Activated CD4-positive, CD25-positive, alpha-beta regulatory T cell treated with anti-CD3 and anti-CD28 coated beads, Interleukin-2, amount 50 U/mL, for 16 hours (primary cell): ENCODE measurements at regions not wholly inside any gene's neighbourhood (a gene's known extent, or its start where the extent isn't known, plus 50 kb on each side); places are given as distances from the start of the nearest gene placed in this dataset.

Experiments used
- DNase-seq: peaks from one replicate; pipeline ENCODE4 v3.0.0-alpha.2; 2020; ENCODE audit warnings: low read depth, low spot score

DNA sequence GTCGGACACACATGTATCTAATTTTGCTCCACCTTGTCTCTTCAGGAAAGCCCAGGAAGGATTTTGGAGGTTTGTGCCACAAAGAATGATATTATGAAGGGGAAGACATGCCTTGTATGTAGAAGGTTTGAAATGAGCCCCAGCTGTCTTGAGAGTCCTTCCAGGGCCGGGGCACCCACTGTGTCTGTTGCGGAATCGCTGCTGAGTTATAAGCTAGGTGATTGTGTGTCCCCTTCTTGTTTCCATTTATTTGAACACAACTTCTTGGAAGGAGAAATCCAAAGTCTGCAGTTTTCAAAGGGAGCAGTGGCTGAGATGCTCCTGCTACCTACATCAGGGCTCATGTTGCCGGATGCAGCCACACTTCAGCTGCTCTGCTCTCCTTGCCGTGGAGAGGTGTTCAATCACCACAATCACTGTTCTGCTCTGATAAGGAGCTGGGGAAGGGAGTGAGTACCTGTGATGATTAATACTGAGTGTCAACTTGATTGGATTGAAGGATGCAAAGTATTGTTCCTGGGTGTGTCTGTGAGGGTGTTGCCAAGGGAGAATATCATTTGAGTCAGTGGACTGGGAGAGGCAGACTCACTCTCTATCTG lies 828.6 kb downstream of the QKI start:
- no peak for DNase-seq

DNA sequence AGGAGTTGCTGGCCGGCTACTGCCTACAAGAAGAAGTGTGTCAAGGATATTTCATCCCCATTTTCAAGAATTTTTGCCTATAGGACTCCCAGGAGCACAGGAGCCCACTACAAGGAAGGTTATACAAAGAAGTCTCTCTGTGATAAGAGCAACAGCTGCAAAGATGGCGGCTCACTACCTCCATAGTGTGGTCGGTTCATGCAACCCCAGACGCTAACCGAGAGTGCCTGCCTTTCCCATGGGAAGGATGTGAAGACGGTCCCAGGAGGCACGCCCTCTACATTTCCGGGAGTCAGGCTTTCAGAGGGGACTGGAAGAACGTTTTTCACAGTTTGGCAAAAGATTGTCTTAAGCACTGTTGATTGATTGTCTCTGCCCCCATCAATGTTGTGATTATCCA lies 816.3 kb downstream of the QKI start:
- no peak for DNase-seq

DNA sequence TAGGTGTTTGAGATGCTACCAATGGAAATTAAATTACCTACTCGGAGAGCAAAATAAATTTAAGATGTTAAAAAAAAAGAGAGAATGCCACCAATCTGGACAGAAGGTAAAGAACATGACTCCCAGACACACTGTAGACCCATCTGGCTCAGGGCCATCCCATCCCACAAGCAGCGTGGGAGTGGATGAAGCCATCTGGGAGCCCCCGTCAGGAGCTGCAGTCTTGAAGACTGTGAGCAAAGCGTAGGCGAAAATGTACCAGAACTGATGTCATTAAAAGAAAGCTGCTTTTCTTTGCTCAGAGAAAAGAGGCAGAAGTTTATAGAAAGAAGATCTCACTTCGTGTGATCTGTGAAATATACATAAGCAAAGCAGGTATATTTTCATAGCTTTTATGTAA lies 815.7 kb downstream of the QKI start:
- no peak for DNase-seq

DNA sequence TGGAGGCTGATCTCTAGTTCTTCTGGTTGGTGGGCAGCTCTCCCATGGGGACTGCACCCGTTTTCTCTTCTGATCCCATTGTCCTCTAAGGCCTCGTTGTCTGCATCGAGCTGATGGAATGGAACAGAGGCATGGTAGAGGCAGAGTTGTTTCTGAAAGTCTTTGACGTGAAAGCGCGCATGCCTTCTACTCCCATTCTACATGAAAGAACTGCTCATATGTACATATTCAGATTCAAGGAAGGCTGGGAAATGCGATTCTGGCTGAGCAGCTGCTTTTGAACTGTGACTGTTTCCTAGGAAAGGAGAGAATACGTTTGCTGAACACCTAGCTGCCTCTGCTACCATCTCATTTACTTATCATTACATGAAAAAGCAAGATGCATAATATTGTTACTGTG lies 815.2 kb downstream of the QKI start:
- DNase-seq: no peak

DNA sequence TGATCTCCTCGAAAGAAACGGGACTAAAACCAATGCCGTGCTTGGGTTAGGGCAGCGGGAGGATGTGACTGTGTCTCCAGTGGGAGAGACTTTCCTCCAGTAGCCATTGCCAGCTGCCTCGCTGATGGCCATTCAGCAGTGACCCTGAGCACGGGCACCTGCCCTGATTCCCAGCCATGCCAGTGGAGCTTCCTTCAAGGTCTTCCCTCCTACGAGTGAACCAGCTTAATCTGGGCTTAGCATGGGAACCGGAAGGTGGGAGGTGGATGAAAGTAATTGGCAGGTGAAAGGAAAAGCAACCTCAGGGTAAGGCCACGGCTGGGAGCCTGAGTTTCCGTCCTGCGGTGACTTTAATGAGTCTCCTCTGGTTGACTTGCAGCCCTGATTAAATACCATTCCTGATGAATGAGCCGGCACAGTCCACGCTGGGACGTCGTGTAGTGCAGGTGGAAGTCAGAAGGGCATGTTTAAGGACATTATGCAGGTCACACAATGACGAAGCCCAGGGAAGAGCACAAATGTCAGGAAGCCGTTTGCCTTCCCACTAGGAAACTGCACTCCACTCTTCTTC lies 813.5 kb downstream of the QKI start:
- DNase-seq: no peak

DNA sequence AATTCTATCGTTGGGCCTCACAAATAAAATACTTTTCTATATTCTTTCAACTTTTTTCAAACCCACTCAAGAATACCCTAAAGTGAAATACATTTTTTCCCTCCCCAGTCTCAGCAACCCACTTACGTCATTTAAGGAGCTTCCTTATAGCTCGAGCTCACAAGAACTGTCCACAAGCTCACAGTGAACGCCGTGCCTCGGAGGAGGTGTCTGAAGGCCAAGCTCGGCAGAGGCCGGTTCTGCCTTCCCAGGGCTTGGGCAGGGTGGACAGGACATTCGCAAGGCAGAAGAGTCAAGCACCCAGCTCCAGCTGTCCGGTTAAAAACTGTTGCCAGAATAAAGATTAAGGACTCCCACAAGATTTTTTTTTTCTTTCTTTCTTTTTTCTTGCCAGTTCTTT lies 802.3 kb downstream of the QKI start:
- DNase-seq: no peak

DNA sequence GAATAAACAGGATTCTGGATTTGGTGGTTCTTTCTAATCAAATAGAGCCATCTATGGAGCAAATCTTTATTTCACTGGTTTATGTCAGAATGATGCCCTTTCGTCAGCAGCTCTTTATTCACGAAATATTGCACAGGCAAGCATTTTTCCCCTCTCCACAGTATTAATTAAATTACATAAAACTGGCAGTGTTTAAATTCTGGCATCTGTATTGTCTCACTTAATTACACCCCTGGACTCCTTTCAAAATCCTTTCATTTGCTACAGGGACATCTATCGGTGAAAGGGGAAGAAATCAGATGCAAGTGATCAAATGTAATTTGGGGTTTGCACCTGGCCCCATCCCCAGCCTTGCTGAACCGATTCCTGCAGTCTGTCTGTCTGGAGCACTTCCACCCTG lies 801.9 kb downstream of the QKI start:
- no peak for DNase-seq

DNA sequence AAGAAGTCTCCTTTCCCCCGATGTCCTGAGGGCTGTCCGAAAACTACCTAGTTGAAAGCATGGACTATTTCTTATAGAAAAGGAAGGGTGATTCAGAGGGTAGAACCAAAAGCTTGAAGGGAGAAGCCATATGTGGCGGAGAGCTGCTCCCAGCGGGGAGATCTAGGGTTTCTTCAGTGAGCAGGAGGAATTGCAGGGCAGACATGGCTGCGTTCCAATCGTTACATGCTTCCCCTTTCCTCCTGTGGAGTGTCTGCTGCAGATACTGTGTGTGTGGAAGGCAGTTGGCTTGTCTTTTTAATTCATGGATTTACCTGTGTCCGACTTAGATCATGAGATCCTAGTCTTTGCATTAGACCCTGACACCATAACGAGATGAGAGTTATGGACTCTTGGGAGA lies 799.5 kb downstream of the QKI start:
- DNase-seq: no peak

DNA sequence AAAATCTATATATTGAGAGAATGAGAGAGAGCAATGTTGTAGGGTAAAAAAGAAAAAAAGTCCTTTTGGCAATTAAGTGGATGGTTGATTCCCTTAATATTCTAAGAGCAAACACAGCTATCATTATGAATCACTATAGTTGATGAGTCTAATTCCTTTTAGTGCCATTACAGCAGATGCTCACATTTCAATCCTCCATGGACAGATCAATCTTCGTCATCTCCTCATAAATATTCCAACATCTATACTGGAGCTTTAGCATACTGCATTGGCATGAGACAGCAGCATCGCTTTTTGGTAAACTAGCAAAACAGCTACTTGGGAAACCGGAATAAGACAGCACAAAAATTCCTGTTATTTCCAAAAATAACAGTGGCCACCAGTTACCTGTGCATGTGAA lies 796.7 kb downstream of the QKI start:
- no peak for DNase-seq

DNA sequence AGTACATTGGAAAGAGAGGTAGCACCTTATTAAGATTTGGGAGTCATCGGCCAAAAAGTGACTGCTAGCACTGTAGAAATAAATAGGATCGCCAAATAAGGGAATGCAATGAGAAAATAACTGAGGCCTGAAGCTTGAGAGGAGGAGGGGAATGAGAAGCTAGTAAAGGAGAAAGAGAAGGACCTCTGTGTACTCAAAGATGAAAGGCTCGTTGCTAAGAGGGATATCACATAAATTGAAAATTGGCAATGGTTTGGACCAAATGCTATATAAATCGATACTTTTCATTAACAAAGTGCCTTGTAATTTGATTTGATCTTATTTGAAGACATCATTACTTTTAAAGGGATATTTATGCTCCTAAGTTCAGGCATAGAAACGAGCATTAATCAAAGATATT lies 796.3 kb downstream of the QKI start:
- no peak for DNase-seq

DNA sequence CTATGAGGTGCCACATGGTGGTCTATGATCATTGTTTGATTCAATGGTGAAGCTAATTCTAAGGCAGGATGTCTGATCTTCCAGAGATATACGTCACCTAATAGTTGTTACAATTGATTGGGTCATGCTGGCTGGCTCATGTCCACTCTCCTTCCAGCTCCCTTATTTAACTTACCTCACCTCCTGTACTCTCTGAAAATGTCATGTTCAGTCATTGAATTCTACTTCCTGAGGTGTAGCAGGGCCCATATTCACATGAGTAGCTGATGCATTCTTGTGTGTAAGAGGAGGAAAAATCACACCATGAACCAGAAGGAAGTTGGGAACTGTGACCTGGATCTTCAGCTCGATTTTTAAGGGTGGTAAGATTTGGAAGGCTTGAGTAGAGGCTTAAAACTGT lies 795.8 kb downstream of the QKI start:
- DNase-seq: no peak

DNA sequence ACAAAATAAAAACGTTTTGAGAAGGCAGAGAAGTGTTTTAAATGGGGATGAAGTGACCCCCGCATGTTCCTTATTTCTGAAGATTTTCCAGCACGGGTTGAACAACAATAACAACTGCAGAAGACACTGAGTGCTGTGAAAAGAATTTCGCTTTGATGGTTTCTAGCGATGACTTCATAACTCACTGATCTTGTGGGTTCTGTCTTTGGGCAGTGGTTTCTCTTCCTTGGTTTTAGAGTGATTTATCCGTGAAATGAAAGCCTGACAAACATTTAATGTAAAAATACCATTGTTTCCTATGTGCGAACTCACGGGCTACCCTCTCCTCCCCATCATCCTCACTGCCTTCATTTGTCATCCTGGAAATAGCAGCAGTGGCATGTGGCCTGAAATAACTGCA lies 793.9 kb downstream of the QKI start:
- no peak for DNase-seq

DNA sequence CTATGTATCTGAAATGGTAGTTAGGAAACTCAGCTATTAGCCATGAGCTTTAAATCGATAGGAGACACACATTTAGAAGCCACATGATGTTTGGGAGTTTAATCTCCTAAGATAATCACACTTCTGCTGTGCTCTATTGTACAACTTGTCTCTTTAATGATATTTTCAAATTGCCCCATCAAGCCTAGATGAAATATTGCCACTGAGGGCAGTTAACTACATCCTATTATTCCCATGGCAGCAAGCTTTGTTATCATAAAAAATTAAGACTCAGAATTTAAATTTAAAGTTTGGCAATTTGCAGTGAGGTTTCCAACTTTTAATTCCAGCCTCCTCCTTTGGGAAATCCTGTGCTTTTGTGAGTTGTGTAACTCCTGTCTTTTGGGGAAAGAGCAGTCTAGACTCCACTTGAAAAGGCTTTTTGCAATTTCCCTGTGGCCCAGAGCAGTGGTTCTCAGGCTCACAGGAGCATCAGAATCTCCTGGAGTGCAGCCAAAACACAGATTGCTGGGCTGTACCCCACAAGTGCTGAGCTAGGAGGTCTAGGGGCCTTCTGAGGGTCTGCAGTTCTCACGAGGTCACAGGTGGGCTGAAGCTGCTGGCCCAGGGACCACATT lies 792.4 kb downstream of the QKI start:
- DNase-seq: no peak

DNA sequence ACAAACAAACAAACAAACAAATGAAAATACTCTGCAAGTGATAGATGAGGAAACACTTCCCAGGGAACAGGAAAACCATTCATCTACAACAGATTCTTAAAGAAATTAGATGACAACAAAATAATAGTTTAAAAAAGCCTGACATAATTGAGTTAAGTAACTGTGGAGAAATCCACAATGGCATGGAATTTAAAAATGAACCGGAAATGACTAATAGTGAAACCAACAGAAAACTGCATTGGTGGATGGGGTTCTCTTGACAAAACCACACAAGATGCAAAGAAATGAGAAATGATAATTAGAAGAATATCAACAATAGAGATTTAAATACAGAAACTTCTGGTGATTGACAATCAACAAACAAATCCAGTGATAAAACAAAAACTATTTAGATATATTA lies 785.6 kb downstream of the QKI start:
- no peak for DNase-seq

DNA sequence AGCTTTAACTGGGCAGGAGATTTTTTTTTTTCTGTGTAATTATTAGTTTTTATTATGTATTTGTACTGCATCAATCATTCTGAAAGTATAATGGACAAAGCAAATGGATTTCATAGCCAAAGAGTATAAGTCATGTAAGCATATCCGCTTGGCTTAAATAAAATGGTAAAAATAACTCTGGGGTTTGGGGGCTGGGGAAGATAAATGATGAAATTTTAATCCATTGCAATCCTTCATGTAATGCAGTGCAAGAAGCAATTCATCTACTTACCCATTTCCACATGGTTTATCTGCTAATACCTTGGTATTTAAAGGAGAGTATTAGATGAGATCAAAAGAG lies 781.4 kb downstream of the QKI start:
- DNase-seq: no peak

DNA sequence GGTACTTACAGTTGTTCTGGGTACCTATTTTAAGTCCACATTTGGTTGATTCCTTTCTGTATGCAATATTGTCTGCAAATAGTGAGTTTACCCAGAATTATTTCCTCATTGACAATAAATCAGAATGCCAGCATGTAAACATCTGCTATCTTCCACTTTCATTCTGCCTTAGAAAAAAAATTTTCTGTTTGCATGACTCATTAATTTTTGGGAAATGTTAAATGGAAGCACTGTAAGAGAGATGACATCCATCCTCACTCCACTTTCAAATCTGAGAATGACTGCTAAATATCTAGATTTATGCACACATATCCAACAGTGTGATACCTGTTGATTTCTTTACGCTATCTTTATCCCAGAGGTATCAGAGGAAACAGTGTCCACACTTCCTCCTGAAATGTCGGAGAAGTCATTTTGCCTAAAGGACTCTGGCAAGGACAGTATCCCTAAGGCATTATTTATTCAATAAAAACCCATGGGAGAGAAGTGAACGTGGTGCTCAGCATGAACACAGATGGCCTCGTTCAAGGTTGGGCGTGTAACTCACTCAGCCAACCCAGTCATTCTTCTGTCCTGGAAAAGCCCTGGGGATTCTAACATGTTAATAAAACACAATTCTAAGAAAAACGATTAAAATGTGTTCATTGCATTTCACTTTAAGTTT lies 780.9 kb downstream of the QKI start:
- no peak for DNase-seq

DNA sequence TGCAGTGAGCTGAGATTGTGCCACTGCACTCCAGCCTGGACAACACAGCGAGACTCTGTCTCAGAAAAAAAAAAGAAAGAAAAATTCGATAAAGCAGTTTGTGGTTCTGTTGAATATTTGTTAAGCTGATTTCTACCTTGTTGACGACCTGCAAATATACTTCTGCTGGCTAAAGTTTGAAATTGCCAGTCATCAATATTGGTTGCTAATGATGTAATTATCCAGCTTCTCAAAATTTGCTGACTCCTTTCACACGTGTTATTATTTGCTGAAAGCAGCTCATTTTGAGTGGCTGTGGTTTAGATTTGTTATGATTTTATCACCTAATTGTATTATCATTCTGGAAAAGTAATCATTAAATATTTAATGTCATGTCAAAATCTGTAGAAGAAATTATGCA lies 774.3 kb downstream of the QKI start:
- no peak for DNase-seq

DNA sequence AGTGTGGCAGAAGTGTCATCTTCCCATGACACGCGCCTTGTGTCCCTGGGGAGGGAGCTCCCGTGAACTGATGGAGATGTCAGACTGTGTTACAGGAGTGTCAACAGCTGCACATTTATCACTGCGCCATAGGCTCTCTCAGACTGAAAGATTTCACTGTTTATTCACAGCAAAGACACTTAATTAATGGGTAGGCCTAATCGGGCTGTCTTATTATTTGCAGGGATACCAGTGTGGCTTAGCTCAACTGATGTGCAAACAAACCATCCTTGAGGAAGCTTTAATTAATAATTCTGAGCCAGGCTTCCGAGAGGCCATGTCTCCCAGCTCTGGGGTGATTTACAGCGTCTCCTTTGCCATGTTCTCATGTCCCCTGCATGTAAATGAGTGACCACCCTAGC lies 771.0 kb downstream of the QKI start:
- no peak for DNase-seq

DNA sequence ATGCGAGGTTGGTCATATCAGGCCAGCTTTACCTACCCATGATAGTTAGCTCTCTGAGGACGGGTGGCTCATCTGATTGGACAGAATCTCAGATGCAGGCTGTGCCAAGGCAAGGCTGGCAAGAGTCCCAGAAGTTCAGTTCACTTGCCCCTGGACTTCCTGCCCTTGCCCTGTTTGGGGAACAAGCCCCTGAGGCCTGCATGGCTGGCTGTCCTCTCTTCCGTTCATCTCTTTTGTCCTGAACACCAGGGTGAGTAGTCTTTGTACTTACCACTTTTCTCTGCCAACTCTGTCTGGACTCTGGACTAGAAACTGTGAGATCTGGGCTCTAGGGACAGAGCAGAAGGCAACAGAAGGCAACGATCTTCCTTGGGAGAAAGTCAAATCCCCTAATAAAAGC lies 769.9 kb downstream of the QKI start:
- DNase-seq: no peak

DNA sequence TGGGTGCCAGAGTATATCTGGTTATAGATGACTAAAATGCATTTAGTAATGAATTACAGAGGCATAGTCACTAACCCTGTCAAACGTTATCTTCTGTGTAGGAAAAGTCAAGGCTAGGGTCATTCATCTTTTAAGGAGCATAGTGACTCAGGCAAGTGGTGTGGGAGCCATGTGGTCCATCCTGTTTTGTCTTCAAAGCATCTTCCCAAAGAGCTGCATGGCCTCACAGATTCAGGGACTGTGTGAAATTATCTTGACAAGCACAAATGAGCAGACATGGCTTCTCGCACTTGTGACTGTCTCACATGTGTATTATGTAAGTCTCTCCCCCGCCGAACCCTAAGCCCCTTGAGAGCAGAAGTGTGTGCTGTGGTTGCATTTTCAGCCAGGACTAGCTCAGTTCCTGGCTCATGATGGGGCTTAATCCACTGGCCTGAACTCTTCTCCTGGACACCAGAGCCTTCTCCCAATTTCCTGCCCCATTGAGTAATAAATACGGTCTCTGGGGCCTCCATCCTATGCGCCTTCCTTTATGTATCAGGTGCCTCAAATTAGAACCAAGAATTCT lies 769.1 kb downstream of the QKI start:
- no peak for DNase-seq

DNA sequence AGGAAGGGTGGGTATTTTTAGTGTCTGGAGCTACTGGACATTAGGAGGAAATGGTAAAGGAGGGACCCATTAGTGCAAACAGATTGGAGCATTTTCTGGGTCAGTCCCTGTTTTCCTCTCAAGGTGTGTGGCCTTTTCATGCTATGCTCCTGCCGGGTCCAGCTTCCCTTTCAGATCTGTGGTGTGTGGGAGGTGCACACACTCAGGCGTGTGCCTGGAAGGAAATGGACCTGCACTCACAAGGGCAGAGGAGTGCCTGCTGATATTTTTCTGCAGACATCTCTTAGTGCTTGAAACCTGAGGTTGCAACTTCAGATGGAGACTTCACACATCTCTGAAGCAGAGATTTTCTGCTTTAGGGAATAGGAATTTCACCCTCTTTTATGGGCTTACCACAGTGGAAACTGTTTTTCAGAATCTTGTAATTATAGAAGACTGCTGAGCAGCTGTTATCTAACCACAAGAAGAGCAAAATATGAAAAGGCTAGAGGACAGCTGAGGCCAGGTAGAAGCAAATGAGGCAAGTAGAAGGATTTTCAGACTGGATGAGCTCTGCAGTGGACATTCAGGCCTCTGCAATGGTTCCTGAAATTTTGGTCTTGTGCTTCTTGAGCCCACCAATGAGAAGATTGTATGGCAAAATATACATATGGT lies 764.3 kb downstream of the QKI start:
- DNase-seq: no peak

DNA sequence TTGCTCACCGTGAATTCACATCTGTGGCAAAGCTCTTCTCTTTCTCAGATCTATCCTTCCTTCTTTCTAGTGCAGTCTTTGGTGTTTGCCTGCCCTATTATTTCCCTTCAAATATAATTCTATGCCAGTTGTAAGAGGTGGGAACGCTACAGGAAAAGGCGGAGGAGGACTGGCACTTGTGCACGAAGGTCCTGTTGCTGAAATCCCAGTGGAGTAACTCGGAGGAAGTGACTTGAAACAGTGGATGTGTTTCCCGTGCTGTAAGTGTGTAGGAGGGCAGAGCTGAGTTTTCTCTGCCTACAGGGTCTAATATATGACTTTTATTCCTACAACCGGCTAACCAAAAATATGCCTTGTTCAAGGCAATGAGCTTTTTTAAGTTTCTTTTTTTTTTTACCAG lies 754.8 kb downstream of the QKI start:
- no peak for DNase-seq

DNA sequence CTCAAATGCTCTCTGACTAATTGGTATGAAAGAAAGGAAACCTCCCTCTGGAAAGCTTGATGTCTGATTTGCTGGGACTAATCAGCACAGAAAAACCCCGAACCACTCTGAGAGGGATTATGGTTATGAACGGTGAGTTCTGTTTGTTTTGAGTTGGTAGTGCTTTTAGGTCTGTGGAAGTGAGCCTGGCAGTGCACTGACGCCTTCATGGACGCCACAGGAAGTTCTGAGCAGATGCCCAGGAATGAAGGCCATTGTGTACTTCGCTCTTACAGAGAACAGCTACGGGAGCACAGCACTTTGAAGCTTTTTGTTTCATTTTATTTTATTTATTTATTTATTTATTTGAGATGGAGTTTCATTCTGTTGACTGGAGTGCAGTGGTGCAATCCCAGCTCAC lies 754.1 kb downstream of the QKI start:
- DNase-seq: no peak
